Mucosa of descending colon (tissue), 3 donors: ENCODE measurements at regions not wholly inside any gene's neighbourhood (a gene's known extent, or its start where the extent isn't known, plus 50 kb on each side); places are given as distances from the start of the nearest gene placed in this dataset.
A peak's percentile ranks its signal among the peaks of the same experiment; 100 is the strongest.

ENCODE experiments used
- ATAC-seq: fragments of 200-7000 bp; cut with Tn5 transposase; one replicate; pipeline ENCODE4 v1.9.1; 2020; ENCODE audit warnings: mild to moderate bottlenecking, moderate library complexity
- DNase-seq, 3 donors: peaks; one replicate each; pipeline ENCODE4 v3.0.0-alpha.2; 2020
- H3K36me3 ChIP-seq: fragments of 200-600 bp; one replicate; pipeline ENCODE4 v1.8.0; 2021; ENCODE audit warnings: low read depth, mild to moderate bottlenecking
- H3K4me1 ChIP-seq: fragments of 200-600 bp; one replicate; pipeline ENCODE4 v1.8.0; 2021; ENCODE audit warnings: low read depth, mild to moderate bottlenecking
- H3K4me3 ChIP-seq: fragments of 200-600 bp; one replicate; pipeline ENCODE4 v1.8.0; 2021; ENCODE audit warnings: mild to moderate bottlenecking
- H3K9me3 ChIP-seq: fragments of 200-600 bp; one replicate; pipeline ENCODE4 v1.8.0; 2021; ENCODE audit warnings: mild to moderate bottlenecking
- intact Hi-C, 2 donors: fragments of 100-400 bp; cut with DNase I in 1 of 2; cut with micrococcal nuclease in 1 of 2; formaldehyde crosslinking; loops; one replicate each; pipeline versions ENCODE4 v1.11.0 to v1.11.1; 2022; cut with DNase I, micrococcal nuclease
- TF ChIP-seq, protein P1 (sequence below): fragments of 200-600 bp; IDR thresholded peaks from one replicate; pipeline ENCODE4 v1.8.0; 2022; ENCODE audit warnings: antibody characterized with exemption, mild to moderate bottlenecking
- donor health status: DM: no; HTN: no; CAD: no; lungs with moderate emphysema.
- donor health status: DM: no; HTN: no; CAD: no.
- donor health status: DM: no; HTN: yes; CAD: no.

DNA sequence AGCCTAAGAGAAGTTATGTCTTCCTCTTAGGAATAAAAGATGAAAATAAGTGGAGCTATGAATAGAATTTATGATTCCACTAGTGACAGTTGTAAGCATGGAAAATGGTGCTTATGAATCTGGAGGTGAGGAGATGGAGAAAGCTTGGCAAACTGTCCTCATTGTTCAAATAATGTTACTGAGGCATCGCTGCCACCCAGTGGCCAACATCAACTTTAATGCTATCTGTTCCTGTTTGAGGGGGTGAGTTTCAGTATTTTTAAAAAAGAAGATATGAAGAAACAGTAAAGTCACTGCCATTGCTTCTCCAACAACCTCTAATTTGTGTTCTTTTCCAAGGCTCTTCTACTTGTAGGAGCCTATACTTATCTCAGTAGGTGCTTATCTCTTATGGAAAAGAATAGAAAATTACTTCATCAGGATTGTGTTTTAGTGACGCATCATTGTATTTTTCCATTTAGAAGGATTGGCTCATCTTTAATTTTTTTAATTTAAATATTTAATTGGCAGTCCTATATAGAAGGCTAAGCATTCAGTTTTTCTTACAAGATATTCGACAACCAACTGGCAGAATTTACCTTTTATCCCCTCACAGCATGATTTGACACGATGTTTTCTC is 260.4 kb upstream of the P2RY1 start:
- intact Hi-C loops = no loop called here
- peak; percentile 50 for ATAC-seq
- no peaks in the 10 kb centered on the region for H3K4me1 ChIP-seq

DNA sequence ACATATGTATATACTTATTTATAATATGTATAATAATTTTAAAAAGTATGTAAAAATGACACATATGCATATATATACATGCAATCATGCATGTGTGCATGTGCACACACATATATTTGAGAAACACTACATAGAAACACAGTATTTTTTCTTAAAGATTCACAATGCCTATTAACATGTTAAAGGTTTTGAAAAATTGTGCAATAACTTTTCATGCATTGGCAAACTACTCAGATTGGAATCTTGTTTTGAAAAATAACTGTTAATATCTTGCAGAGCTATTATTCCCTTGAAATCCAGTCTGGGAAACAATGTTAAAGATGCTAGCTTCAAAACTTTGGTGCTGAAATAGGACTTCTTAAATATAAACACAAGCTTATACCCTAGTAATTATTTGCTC is 256.2 kb upstream of the P2RY1 start:
- Histone ChIP-seq H3K4me3 (no peak overlapping the region), H3K4me1 (no peaks in the 10 kb centered on the region), H3K9me3 (no peaks in the 10 kb centered on the region), H3K36me3 (no peaks in the 10 kb centered on the region)
- TF ChIP-seq, protein P1, sequence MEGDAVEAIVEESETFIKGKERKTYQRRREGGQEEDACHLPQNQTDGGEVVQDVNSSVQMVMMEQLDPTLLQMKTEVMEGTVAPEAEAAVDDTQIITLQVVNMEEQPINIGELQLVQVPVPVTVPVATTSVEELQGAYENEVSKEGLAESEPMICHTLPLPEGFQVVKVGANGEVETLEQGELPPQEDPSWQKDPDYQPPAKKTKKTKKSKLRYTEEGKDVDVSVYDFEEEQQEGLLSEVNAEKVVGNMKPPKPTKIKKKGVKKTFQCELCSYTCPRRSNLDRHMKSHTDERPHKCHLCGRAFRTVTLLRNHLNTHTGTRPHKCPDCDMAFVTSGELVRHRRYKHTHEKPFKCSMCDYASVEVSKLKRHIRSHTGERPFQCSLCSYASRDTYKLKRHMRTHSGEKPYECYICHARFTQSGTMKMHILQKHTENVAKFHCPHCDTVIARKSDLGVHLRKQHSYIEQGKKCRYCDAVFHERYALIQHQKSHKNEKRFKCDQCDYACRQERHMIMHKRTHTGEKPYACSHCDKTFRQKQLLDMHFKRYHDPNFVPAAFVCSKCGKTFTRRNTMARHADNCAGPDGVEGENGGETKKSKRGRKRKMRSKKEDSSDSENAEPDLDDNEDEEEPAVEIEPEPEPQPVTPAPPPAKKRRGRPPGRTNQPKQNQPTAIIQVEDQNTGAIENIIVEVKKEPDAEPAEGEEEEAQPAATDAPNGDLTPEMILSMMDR = no peak
- DNase-seq (no peak), ATAC-seq (no peak)
- intact Hi-C loops = no loop called here

More for the DNA sequence above, 260.4 kb upstream of the P2RY1 start:
- TF ChIP-seq, protein P1 = no peak
- H3K9me3 ChIP-seq = no peaks in the 10 kb centered on the region
- H3K36me3 ChIP-seq = no peaks in the 10 kb centered on the region
- H3K4me3 ChIP-seq = no peak overlapping the region
- peak in 2 of 3 donors; percentile 36 to 57 for DNase-seq

GRCh38 chr3:152581951-152582350 is 253.0 kb upstream of the P2RY1 start:
- TF ChIP-seq, protein P1 = no peak
- ATAC-seq (no peak), DNase-seq (no peak)
- Histone ChIP-seq H3K4me1 (no peaks in the 10 kb centered on the region), H3K36me3 (no peaks in the 10 kb centered on the region), H3K4me3 (no peak overlapping the region), H3K9me3 (no peaks in the 10 kb centered on the region)
- intact Hi-C loops = no loop called here

- H3K9me3 ChIP-seq = no peaks in the 10 kb centered on the region
- no peaks in the 10 kb centered on the region for H3K36me3 ChIP-seq
- intact Hi-C loops = no loop called here
- no peak for ATAC-seq
- no peak overlapping the region for H3K4me3 ChIP-seq
- H3K4me1 ChIP-seq = no peaks in the 10 kb centered on the region
- DNase-seq = no peak
- TF ChIP-seq, protein P1 = no peak
These were observed 251.0 kb upstream of the P2RY1 start for GRCh38 chr3:152583963-152584362.

- Histone ChIP-seq H3K4me3 (no peak overlapping the region), H3K9me3 (no peaks in the 10 kb centered on the region), H3K4me1 (no peaks in the 10 kb centered on the region), H3K36me3 (no peaks in the 10 kb centered on the region)
- TF ChIP-seq, protein P1 = no peak
- DNase-seq (no peak), ATAC-seq (no peak)
- intact Hi-C loops = no loop called here
These were observed 248.0 kb upstream of the P2RY1 start for GRCh38 chr3:152586974-152587373.

GRCh38 chr3:152587861-152588260 is 247.1 kb upstream of the P2RY1 start:
- no peaks in the 10 kb centered on the region for H3K4me1 ChIP-seq
- TF ChIP-seq, protein P1 = no peak
- no peaks in the 10 kb centered on the region for H3K9me3 ChIP-seq
- DNase-seq (no peak), ATAC-seq (no peak)
- intact Hi-C loops = no loop called here
- no peaks in the 10 kb centered on the region for H3K36me3 ChIP-seq
- no peak overlapping the region for H3K4me3 ChIP-seq
